HCT116 (cell line): ENCODE measurements at regions not wholly inside any gene's neighbourhood (a gene's known extent, or its start where the extent isn't known, plus 50 kb on each side); places are given as distances from the start of the nearest gene placed in this dataset.

Source experiments
- ATAC-seq: fragments of 200-7000 bp; cut with Tn5 transposase; 2 replicates; pipeline ENCODE4 v1.9.1; 2020; ENCODE audit warnings: mild to moderate bottlenecking, moderate library complexity
- BruUV-seq: library from RNA; stranded (reverse); fragments of 400-500 nt; replicated peaks from 2 replicates; lab custom pipeline; 2021; lab: Mats Ljungman, UMichigan
- CTCF ChIA-PET: fragments of 300-600 bp; sonication (Branson Sonifier 250); formaldehyde crosslinking; loops from one replicate; lab custom pipeline; 2021; ENCODE audit warnings: antibody characterized with exemption; lab: Charles Lee
- POLR2A ChIA-PET: fragments of 300-600, 350-600 bp; sonication (Branson Sonifier 250); formaldehyde crosslinking; loops from one replicate; lab custom pipeline; 2021; ENCODE audit warnings: antibody characterized with exemption; lab: Charles Lee
- RAD21 ChIA-PET, 2 experiments: fragments of 300-600 bp; sonication (Branson Sonifier 250); formaldehyde crosslinking; loops; one replicate each; lab custom pipeline; 2023; ENCODE audit warnings: low total read pairs in 2 of 2; ENCODE audit not compliant: uncharacterized antibody in 2 of 2, unreplicated experiment in 2 of 2, low non-redundant PET in 1 of 2; lab: Charles Lee
- DNase-seq: peaks from one replicate; pipeline ENCODE4 v3.0.0-alpha.2; 2010; ENCODE audit warnings: low read depth, low spot score
- H2AFZ ChIP-seq: fragments of 200-600 bp; shearing (Covaris generic), sonication (generic); 2 replicates; pipeline ENCODE4 v1.6.1; 2017; ENCODE audit warnings: low read depth, mixed run types, mixed read lengths, antibody characterized with exemption, low read length; ENCODE audit not compliant: poor library complexity, severe bottlenecking
- H3K27ac ChIP-seq: 2 replicates; pipeline ENCODE4 v1.5.1; 2012; ENCODE audit warnings: low read depth, low read length
- H3K27me3 ChIP-seq: fragments of 200-600 bp; sonication (generic); 2 replicates; pipeline ENCODE4 v1.6.1; 2016; ENCODE audit warnings: mixed run types, low read length, mixed read lengths; ENCODE audit not compliant: insufficient read depth
- H3K36me3 ChIP-seq, 2 experiments: fragments of 200-500 bp in 1 of 2; fragments of 200-600 bp in 1 of 2; sonication (Bioruptor generic) in 1 of 2; sonication (generic) in 1 of 2; 2 replicates each; pipeline versions ENCODE4 v1.5.1 to v1.6.1; 2014 to 2016; ENCODE audit warnings: low read length in 2 of 2, inconsistent platforms in 1 of 2, mixed read lengths in 1 of 2, mixed run types in 1 of 2; ENCODE audit not compliant: insufficient read depth in 2 of 2, control insufficient read depth in 1 of 2
- H3K4me1 ChIP-seq, 2 experiments: fragments of 200-600 bp in 1 of 2; sonication (generic) in 1 of 2; 2 replicates each; pipeline versions ENCODE4 v1.5.1 to v1.6.1; 2012 to 2017; ENCODE audit warnings: low read length in 2 of 2, inconsistent platforms in 1 of 2, mild to moderate bottlenecking in 1 of 2, mixed read lengths in 1 of 2, mixed run types in 1 of 2, moderate library complexity in 1 of 2; ENCODE audit not compliant: insufficient read depth in 2 of 2, control insufficient read depth in 1 of 2
- H3K4me2 ChIP-seq: fragments of 200-600 bp; sonication (generic); 2 replicates; pipeline ENCODE4 v1.6.1; 2017; ENCODE audit warnings: mixed run types, low read length, mixed read lengths
- H3K4me3 ChIP-seq, 2 experiments: fragments of 200-600 bp in 1 of 2; sonication (generic) in 1 of 2; replicated peaks in 1 of 2; 2 replicates each; pipeline ENCODE4 v1.5.1; 2011 to 2016; ENCODE audit warnings: low read length in 2 of 2, control low read depth in 1 of 2, low read depth in 1 of 2, mild to moderate bottlenecking in 1 of 2, mixed read lengths in 1 of 2, mixed run types in 1 of 2
- H3K79me2 ChIP-seq: fragments of 200-600 bp; sonication (generic); 2 replicates; pipeline ENCODE4 v1.6.1; 2017; ENCODE audit warnings: mild to moderate bottlenecking, mixed run types, low read length, moderate library complexity, mixed read lengths; ENCODE audit not compliant: insufficient read depth
- H3K9ac ChIP-seq: fragments of 200-600 bp; sonication (generic); 2 replicates; pipeline ENCODE4 v1.6.1; 2016; ENCODE audit warnings: low read length, mixed read lengths
- H3K9me2 ChIP-seq: fragments of 200-600 bp; sonication (generic), shearing (Covaris generic); 2 replicates; pipeline ENCODE4 v1.6.1; 2017; ENCODE audit warnings: mixed run types, mild to moderate bottlenecking, moderate library complexity; ENCODE audit not compliant: insufficient read depth
- H3K9me3 ChIP-seq, 2 experiments: fragments of 200-500 bp in 1 of 2; fragments of 200-600 bp in 1 of 2; sonication (Bioruptor generic) in 1 of 2; sonication (generic) in 1 of 2; 2 replicates each; pipeline ENCODE4 v1.6.1; 2014 to 2017; ENCODE audit warnings: low read length in 2 of 2, mixed read lengths in 2 of 2, inconsistent platforms in 1 of 2, low read depth in 1 of 2, mild to moderate bottlenecking in 1 of 2, mixed run types in 1 of 2, moderate library complexity in 1 of 2; ENCODE audit not compliant: control insufficient read depth in 1 of 2, insufficient read depth in 1 of 2
- H4K20me1 ChIP-seq: fragments of 200-600 bp; sonication (generic), shearing (Covaris generic); 2 replicates; pipeline ENCODE4 v1.6.1; 2017; ENCODE audit warnings: mixed run types, mild to moderate bottlenecking, moderate library complexity; ENCODE audit not compliant: insufficient read depth
- CEBPB ChIP-seq: IDR thresholded peaks from 2 replicates; pipeline ENCODE4 v1.6.1; 2012; ENCODE audit warnings: low read depth
- SIN3A ChIP-seq: IDR thresholded peaks from 2 replicates; pipeline ENCODE4 v1.6.1; 2012; ENCODE audit warnings: low read depth
- SP1 ChIP-seq: IDR thresholded peaks from 2 replicates; pipeline ENCODE4 v1.6.1; 2012; ENCODE audit warnings: low read depth
- SRF ChIP-seq: IDR thresholded peaks from 2 replicates; pipeline ENCODE4 v1.6.1; 2012; ENCODE audit warnings: low read depth
- TCF7L2 ChIP-seq: IDR thresholded peaks from 2 replicates; pipeline ENCODE4 v1.7.0; 2011; ENCODE audit warnings: borderline replicate concordance, inconsistent platforms; ENCODE audit not compliant: insufficient read depth, insufficient read length; ENCODE audit errors: extremely low read depth
- ZNF274 ChIP-seq: fragments of 200-500 bp; sonication (Bioruptor generic); IDR thresholded peaks from 2 replicates; pipeline ENCODE4 v1.6.1; 2014; ENCODE audit warnings: mild to moderate bottlenecking, low read depth, low read length, inconsistent platforms
- intact Hi-C: fragments of 100-400 bp; cut with micrococcal nuclease; formaldehyde crosslinking; loops from 2 replicates; pipeline ENCODE4 v1.10.0; 2022
- TF ChIP-seq, protein P1 (sequence below): IDR thresholded peaks from 2 replicates; pipeline ENCODE4 v1.6.1; 2012

DNA sequence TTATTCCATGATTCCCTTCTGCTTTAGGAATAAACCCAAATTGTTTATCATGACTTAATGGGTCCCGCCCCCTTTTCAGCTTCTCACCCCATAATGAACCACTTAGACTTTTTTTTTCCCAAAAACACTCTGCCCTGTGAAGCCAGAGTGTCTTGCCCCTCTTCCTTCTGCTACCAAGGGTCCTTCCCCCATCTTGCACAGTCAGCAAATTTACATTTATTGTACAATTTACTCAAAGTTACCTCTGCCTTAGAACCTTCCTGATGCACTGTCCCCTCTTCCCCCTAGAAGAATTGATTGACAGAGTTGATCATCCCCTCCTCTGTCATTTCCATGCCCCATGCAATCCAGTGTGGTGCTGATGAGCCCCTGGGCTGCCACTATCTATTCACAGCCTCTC, 101.5 kb upstream of the PPP2R3A start:
- no peak for DNase-seq
- ChIA-PET POLR2A (no interaction called here), RAD21 (no interaction called here), CTCF (no interaction called here)
- intact Hi-C loops, result no loop called here
- Histone ChIP-seq H3K4me3 (no peak overlapping the region), H3K36me3 (no peaks in the 10 kb centered on the region), H3K9me3 (no peaks in the 10 kb centered on the region), H3K9ac (no peak overlapping the region), H3K27me3 (peaks cover 18% of the 10 kb centered on the region), H2AFZ (no peak overlapping the region), H3K79me2 (no peaks in the 10 kb centered on the region), H4K20me1 (no peaks in the 10 kb centered on the region), H3K9me2 (no peaks in the 10 kb centered on the region), H3K4me1 (no peaks in the 10 kb centered on the region), H3K27ac (no peak overlapping the region), H3K4me2 (no peak overlapping the region)
- no peak for TF ChIP-seq TCF7L2
- TF ChIP-seq ZNF274, result no peak
- TF ChIP-seq SP1, result no peak
- TF ChIP-seq SIN3A, result no peak
- no TSS peak for BruUV-seq
- ATAC-seq, result no peak

DNA sequence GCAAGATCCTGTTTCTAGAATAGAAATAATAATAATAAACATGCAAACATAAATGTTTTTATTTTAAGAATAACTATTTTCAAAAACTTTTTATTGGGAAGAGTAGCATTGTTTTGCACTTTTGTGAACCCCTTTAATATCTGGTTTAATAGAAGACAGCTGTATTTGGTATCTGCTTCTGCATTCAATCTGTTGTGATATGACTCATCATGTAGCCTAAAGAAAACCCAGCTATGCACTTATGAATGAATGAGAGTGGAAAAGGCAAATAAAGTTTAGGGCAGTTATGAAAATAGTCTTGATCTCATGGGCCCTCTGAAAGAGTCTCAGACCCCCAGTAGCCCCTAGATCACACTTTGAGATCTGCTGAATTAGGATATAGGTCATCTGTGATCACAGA, 100.4 kb upstream of the PPP2R3A start:
- H3K9ac ChIP-seq, result no peak overlapping the region
- CTCF ChIA-PET, result no interaction called here
- H3K4me3 ChIP-seq, result no peak overlapping the region
- no peaks in the 10 kb centered on the region for H3K36me3 ChIP-seq
- peaks cover 10% of the 10 kb centered on the region; the same call in 1 of the 2 replicates for H3K27me3 ChIP-seq
- no peaks in the 10 kb centered on the region for H3K79me2 ChIP-seq
- no TSS peak for BruUV-seq
- H2AFZ ChIP-seq, result no peak overlapping the region
- no peaks in the 10 kb centered on the region for H3K4me1 ChIP-seq
- H3K9me2 ChIP-seq, result no peaks in the 10 kb centered on the region
- intact Hi-C loops, result no loop called here
- no peaks in the 10 kb centered on the region for H3K9me3 ChIP-seq
- TF ChIP-seq CEBPB, result no peak
- TF ChIP-seq, protein P1, sequence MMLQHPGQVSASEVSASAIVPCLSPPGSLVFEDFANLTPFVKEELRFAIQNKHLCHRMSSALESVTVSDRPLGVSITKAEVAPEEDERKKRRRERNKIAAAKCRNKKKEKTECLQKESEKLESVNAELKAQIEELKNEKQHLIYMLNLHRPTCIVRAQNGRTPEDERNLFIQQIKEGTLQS, result no peak
- TF ChIP-seq SRF, result no peak
- RAD21 ChIA-PET, result no interaction called here
- no peak overlapping the region for H3K4me2 ChIP-seq
- no peak for DNase-seq
- no peak for ATAC-seq
- H4K20me1 ChIP-seq, result no peaks in the 10 kb centered on the region
- no peak overlapping the region for H3K27ac ChIP-seq
- POLR2A ChIA-PET, result no interaction called here
